ENCODE measurements at regions not wholly inside any gene's neighbourhood (a gene's known extent, or its start where the extent isn't known, plus 50 kb on each side); places are given as distances from the start of the nearest gene placed in this dataset.

DNA sequence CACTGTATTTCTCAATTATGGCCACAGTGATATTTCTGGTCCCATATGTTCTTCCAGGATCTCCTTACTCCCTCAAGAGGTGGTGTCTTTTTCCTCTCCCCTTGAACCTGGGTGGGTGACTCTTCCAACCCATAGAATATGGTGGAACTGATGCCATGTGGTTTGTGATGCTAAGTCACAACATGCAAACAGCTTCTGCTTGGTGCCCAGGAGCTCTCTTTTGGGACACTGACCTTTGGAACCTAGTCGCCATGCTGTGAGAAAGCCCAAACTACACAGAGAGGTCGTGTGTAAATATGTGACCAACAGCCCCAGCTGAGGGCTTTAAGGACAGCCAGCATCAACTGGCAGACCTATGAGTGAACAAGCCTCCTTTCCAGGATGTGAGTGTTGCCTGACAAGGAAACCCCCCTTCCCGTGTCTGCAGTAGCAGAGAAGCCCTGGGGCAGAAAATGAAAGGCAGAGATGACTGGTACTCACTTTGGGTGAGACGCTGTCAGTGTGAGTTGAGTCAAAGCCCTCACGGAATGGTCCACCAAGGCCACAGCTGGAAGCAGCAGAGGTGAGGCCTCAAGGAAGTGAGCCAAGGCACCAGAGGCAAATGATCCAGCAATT, 223.4 kb downstream of the BCOR start:
- TF ChIP-seq, protein P1, sequence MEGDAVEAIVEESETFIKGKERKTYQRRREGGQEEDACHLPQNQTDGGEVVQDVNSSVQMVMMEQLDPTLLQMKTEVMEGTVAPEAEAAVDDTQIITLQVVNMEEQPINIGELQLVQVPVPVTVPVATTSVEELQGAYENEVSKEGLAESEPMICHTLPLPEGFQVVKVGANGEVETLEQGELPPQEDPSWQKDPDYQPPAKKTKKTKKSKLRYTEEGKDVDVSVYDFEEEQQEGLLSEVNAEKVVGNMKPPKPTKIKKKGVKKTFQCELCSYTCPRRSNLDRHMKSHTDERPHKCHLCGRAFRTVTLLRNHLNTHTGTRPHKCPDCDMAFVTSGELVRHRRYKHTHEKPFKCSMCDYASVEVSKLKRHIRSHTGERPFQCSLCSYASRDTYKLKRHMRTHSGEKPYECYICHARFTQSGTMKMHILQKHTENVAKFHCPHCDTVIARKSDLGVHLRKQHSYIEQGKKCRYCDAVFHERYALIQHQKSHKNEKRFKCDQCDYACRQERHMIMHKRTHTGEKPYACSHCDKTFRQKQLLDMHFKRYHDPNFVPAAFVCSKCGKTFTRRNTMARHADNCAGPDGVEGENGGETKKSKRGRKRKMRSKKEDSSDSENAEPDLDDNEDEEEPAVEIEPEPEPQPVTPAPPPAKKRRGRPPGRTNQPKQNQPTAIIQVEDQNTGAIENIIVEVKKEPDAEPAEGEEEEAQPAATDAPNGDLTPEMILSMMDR (IDR thresholded peaks at IDR 0.05): no peak
- TF ChIP-seq POLR2A (IDR thresholded peaks at IDR 0.05): no peak

All from ovary (tissue), 3 donors.